PFSK-1 (cell line): ENCODE measurements at regions not wholly inside any gene's neighbourhood (a gene's known extent, or its start where the extent isn't known, plus 50 kb on each side); places are given as distances from the start of the nearest gene placed in this dataset.

Experiments
- POLR2AphosphoS5 ChIP-seq: IDR thresholded peaks from 2 replicates; pipeline ENCODE4 v1.6.1; 2012; ENCODE audit warnings: low read depth, mild to moderate bottlenecking, control low read depth, low read length, moderate library complexity
- SIN3A ChIP-seq: IDR thresholded peaks from 2 replicates; pipeline ENCODE4 v1.6.1; 2012; ENCODE audit warnings: mild to moderate bottlenecking, low read length, moderate library complexity, borderline replicate concordance; ENCODE audit not compliant: insufficient read depth
- TAF1 ChIP-seq: IDR thresholded peaks from 2 replicates; pipeline ENCODE4 v1.6.1; 2012; ENCODE audit warnings: low read length, control low read depth, borderline replicate concordance; ENCODE audit not compliant: insufficient read depth
- TF ChIP-seq, protein P1 (sequence below), 2 experiments: IDR thresholded peaks; 2 replicates each; pipeline versions ENCODE4 v1.6.1 to v1.8.0; 2011 to 2012; ENCODE audit warnings: low read depth in 2 of 2, low read length in 2 of 2, control low read depth in 1 of 2, inconsistent platforms in 1 of 2, mild to moderate bottlenecking in 1 of 2, moderate library complexity in 1 of 2; ENCODE audit not compliant: insufficient read depth in 1 of 2

DNA sequence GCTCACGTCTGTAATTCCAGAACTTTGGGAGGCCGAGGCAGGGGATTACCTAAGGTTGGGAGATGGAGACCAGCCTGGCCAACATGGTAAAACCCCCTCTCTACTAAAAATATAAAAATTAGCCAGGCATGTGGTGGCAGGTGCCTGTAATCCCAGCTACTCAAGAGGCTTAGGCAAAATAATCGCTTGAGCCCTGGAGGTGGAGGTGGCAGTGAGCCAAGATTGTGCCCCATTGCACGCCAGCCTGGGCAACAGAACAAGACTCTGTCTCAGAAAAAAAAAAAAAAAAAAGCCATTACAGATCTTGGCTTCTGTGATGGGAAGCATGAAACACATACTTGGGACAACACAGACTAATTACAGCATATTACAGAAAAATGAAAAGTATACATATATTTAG lies 1404.5 kb upstream of the SPRY2 start:
- TF ChIP-seq, protein P1, sequence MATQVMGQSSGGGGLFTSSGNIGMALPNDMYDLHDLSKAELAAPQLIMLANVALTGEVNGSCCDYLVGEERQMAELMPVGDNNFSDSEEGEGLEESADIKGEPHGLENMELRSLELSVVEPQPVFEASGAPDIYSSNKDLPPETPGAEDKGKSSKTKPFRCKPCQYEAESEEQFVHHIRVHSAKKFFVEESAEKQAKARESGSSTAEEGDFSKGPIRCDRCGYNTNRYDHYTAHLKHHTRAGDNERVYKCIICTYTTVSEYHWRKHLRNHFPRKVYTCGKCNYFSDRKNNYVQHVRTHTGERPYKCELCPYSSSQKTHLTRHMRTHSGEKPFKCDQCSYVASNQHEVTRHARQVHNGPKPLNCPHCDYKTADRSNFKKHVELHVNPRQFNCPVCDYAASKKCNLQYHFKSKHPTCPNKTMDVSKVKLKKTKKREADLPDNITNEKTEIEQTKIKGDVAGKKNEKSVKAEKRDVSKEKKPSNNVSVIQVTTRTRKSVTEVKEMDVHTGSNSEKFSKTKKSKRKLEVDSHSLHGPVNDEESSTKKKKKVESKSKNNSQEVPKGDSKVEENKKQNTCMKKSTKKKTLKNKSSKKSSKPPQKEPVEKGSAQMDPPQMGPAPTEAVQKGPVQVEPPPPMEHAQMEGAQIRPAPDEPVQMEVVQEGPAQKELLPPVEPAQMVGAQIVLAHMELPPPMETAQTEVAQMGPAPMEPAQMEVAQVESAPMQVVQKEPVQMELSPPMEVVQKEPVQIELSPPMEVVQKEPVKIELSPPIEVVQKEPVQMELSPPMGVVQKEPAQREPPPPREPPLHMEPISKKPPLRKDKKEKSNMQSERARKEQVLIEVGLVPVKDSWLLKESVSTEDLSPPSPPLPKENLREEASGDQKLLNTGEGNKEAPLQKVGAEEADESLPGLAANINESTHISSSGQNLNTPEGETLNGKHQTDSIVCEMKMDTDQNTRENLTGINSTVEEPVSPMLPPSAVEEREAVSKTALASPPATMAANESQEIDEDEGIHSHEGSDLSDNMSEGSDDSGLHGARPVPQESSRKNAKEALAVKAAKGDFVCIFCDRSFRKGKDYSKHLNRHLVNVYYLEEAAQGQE (IDR thresholded peaks at IDR 0.05; ENCODE audit: insufficient read depth in 1 of 2, low read depth in 2 of 2, low read length in 2 of 2) = no peak
- TF ChIP-seq POLR2AphosphoS5 = no peak
- no peak for TF ChIP-seq SIN3A
- no peak for TF ChIP-seq TAF1
